ENCODE measurements at regions not wholly inside any gene's neighbourhood (a gene's known extent, or its start where the extent isn't known, plus 50 kb on each side); places are given as distances from the start of the nearest gene placed in this dataset.
A peak's percentile ranks its signal among the peaks of the same experiment; 100 is the strongest.

DNA sequence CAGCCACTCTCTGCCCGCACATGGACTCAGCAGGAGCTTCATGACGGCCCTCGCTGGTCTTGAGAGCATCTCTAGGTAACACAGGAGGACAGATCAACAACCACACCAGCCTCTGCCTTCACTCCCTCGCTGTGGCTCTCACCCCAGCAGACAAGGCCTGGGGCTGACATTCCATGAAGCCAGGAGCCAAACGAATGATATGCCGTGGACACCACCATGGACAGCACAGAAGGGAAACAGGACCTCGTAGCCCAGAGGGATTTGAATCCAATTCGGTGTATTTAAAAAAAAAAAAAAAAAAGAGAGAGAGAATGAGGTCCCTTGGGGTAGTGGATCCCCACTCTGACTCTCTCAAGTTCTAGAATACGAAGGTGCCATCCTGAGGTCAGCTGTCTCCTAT is 385.5 kb downstream of the SHANK2 start:
- DNase-seq (ENCODE audit: low read depth): no peak

- no peak for DNase-seq (ENCODE audit: low read depth)
Observed at GRCh38 chr11:70867281-70868047, 384.9 kb downstream of the SHANK2 start.

DNA sequence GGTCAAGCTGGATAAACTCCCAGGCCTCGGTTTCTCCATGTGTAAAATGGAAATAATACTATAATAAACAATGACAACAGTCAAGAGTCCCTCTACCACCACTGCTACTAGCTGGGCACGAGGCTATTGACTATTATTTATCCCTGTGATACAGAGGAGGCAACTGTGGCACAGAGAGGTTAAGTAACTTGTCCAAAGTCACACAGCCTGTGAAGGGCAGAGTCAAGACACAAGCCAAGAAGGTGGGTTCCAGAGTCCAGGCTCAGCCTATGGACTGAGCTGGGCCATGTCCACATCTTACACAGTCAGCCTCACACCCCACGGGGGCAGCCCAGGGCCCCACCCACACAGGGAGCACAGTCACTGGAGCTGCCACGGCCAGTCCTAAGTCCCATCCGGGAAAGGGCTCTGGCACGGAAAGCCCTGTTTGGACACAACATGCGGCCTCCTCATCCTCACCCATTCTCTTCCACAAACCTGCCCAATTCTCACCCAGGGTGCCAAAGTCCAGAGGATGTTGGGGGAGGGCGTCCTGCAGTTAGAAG is 384.0 kb downstream of the SHANK2 start:
- DNase-seq (ENCODE audit: low read depth): no peak

DNA sequence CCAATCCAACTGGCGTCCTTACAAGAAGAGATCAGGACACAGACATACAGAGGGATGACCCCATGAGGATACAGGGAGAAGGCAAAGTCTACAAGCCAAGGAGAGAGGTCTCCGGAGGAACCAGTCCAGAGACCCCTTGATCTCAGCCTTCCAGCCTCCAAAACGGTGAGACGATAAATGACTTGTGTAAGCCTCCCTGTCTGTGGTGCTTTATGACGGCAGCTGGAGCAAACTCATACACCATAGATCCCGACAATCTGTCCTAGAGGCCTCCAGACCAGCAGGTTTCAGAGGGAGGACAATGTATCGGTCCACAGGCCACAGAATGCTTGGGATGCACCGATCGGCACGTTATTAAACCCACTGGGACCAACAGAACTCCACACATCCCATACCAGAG is 383.3 kb downstream of the SHANK2 start:
- no peak for DNase-seq (ENCODE audit: low read depth)

DNA sequence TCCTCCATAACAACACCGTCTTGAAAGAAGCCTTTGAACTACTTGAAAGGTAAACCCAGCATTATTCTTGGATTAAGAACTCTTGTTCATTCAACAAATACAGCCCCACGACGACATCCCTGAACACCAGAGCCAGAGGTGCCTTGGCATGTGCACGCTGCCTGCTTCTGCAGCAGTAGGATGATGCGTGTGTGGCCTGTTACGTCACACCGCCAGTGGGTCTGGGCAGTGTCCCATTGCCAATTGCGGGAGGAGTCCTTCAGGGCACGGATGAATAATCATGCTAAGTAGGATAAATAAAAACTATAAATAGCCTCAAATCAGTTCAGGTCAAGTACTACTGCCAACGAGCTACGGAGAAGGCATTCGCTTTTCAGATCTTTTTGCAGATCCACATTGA is 380.5 kb downstream of the SHANK2 start:
- no peak for DNase-seq (ENCODE audit: low read depth)

GRCh38 chr11:70872299-70872698 is 380.1 kb downstream of the SHANK2 start:
- no peak for DNase-seq (ENCODE audit: low read depth)

DNA sequence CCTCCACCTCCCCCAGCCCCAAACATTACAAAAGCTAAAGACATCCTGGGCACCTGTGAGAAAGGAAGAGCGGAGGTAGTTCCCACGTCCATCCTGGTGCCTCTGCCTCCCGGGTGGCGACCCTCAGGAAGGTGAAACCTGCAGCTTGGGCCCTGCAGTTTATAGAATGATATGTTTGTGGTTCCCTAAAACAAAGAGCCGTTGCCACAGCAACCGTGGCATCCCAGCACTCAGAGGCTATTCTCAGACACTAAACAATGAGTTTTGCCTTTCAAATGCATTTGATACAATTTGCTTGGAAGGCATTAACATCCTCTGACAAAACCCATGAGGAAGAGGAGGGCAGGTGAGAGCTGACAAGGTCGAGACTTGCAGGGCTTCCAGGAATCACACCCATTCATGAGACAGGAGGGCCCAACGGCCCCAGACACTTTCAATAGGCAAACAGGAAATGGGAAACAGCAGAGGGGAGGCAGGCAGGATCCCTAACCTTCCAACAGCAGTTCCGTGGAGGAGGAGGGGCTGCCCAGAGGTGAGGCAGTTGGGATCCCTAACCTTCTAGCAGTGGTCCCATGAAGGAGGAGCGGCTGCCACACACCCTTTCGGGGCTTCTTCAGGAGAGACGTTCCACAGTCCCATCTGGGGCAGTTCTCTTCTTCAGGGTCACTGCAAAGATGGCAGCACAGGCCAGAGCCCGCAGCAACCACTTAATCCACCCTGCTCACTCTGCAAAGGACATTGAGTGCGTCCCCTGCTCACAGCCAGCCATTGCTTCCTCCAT is 379.2 kb downstream of the SHANK2 start:
- no peak for DNase-seq (ENCODE audit: low read depth)

DNA sequence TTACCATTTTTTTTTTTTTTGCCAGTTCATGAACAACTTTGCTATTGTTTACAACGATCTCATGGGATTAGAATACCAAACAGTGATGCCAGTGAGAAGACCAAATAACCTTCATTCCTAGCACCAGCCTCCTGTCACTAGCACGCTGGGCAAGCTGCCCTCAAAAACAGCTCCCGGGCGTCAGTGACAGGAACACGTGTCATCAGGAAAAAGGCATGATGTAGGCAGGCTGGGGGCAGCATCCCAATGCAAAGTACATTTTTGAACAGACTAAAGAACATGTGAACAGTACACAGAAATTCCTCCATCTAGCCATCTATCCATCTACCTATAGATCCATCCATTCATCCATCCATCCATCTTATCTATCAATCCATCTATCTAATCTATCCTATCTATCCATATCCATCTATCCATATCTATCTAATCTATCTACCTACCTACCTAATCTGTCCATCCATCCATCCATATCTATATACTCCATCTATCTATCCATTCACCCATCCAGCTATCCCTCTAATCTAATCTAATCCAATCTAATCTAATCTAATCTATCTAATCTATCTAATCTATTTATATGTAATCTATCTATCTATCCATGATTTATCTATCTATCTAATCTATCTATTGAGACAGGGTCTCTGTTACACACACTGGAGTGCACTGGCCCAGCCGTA is 378.5 kb downstream of the SHANK2 start:
- DNase-seq (ENCODE audit: low read depth): no peak

- no peak for DNase-seq (ENCODE audit: low read depth)
Observed at GRCh38 chr11:70876685-70877084, 375.7 kb downstream of the SHANK2 start.

GRCh38 chr11:70877151-70877550 is 375.2 kb downstream of the SHANK2 start:
- no peak for DNase-seq (ENCODE audit: low read depth)

- no peak for DNase-seq (ENCODE audit: low read depth)
Observed at GRCh38 chr11:70878366-70878765, 374.0 kb downstream of the SHANK2 start.

DNA sequence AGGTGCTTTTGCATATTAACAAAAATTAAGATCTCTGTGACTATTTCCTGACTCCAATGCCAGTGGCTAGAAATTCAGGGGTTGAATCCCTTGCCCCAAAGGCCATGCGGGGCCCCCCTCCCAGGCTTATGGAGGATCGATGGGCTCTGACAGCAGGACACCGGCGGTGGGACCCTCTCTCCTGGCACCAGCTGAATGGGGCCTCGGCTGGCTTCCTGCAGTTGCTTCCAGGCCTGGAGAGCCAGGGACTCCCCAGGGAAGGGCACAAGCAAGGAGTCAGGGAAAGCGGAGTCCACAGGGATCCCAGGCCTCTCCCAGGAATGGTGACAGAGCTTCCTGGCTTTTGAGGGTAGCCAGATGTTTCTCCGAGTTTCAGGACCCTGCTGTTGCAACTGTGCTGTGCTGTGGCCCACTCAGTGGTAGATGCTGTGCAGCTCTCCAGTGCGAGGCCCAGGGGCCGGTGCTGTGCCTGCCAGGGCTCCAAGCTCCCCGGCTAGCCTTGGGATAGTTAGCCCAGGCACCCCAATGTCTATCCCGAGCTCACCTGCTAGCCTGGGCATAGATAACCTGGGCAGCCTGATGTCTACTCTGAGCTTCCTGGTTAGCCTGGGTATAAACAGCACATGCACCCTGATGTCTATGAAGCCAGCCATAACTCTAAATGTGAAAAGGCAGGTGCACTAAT is 372.6 kb downstream of the SHANK2 start:
- DNase-seq (ENCODE audit: low read depth): no peak

DNA sequence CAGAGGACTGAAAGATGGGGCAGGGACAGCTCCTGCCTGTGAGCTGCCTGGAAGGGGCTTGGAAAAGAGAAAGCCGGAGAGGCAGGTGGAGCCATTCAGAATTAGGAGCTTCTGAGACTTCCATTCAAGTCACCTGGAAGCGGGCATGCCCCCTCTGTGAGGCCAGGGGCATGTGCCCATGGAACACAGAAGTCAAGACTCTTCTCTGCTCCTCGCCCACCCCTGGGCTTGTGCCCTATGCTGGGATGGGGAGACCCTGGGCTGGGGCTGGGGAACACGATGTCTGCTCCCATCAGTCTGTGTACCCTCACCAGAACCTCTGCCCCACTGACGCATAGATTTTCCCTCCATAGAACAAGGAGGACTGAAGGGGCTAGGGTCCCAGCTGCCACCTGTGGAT is 372.0 kb downstream of the SHANK2 start:
- DNase-seq (ENCODE audit: low read depth): no peak

DNA sequence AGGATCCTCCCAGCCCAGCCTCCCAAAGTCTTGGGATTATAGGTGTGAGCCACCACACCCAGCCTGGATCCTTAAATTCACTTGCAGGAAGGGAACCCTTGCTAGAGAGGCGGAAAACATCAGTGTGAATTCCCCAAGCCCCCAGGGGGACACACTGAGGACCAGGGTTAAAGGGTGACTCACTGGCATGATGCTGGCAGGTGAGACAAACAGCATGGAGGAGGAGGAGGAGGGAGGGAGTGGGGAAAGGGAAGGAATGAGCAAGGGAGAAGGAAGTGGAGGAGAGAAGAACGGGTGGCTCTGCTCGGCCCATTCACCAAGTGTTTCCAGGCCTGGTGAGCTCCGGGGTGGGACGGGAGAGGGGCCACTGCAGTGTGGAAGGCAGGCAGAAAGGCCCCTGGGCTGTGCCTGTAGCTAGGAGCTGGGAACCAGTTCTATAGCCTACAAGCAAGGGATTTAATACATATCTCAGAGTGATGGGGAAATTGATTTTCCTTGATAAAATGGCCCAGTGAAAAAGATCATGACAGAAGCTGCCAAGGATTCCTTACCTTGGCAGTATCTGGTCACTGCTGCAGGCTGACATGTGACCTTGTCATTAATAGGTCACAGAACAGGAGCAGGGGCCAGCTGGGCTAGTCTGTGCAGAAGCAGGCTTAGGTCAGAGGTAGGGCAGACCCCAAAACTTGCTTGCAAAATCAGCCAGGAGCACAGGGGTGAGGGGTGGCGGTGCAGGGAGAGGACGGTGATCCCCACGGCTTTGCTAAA is 370.2 kb downstream of the SHANK2 start:
- no peak for DNase-seq (ENCODE audit: low read depth)

DNA sequence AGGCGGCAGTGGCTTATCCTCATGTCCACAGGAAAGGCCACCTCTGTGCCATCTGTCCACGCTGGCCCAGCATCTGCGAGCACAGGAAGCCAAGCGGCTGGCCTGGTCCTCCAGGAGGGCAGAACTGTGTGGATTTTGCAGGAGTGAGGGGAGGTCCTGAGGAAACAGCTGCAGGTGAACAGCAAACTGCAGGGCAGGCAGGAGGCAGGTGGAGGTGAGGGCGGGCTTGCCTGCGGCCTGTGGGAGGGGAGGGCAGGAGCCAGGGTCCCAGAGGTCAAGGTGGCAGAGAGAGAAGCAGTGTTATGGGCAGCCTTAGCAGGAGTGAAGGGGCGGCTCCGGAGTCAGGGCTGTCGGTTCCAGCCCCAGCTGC is 369.7 kb downstream of the SHANK2 start:
- DNase-seq (ENCODE audit: low read depth): no peak

GRCh38 chr11:70883323-70883940 is 368.9 kb downstream of the SHANK2 start:
- no peak for DNase-seq (ENCODE audit: low read depth)

DNA sequence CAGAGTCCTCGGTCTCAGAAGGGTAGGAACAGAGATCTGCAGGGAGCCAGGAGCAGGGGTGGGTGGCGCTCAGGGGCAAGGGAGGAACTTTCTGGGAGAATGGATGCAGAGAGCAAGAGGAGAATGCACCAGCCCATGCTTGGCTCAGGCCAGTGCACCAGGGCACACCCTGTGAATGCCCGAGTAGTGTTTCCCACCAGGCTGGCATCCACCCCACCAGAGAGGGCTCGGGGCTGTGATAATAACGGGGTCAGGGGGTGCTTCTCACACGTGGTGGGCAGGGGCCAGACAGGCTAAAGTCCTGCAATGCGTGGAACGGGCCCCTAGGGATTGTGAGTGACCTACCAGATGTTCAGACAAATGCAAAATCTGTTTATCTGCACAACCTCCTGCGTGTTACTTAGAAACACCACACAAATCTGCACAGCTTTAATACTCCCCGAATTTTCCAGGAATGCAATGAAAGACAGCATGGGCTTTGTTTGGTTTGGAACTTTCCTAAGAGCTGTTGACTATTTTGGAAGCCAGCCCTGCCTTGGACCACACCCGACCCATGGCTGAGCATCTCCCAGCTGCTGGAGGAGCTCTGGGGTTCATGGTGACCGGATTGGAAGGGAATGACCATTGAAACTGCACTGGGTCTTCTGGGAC is 368.3 kb downstream of the SHANK2 start:
- DNase-seq (ENCODE audit: low read depth): no peak

DNA sequence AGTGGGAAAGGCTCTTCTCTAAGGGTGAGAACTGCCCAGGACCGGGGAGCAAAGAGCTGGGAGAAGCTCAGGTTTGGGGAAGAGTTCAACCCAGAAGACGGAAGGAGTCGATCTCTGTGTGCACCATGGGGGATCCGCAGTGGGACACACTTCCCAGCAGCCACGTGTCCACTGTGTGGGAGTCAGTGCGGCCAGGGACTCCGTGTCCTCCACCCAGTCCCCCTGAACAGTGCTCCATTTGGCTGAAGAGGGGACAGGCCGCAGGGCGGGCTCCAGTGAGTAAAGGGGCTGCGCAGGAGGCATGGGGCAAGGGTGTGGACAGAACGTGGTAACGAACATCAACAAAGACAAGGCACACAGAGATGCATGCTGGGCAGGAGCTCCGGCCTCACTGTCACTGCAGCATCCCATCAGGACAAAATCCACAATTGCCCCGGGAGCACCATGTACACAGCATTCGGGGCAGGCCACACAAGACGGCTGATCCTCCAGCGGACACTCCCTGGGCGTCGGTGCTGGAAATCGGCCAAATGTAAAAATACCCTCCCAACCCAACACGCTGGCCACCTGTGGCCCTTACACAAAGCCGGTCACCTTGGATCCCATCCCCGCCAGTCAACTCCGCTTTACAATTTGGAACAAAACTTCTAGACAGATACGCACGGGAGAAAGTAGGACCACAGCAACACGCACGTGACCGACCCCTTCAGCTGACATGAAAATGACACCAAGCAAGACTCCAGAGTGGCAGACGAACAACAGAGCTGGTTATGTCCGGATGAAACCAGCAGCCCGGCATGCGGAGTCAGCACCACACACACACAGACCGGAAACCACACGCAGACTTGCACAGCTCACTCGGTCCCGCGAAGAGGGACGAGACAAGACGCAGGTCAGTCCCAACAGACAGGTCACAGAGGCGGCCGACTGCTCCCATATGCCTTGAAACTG is 366.8 kb downstream of the SHANK2 start:
- DNase-seq (ENCODE audit: low read depth): peak; percentile 30

DNA sequence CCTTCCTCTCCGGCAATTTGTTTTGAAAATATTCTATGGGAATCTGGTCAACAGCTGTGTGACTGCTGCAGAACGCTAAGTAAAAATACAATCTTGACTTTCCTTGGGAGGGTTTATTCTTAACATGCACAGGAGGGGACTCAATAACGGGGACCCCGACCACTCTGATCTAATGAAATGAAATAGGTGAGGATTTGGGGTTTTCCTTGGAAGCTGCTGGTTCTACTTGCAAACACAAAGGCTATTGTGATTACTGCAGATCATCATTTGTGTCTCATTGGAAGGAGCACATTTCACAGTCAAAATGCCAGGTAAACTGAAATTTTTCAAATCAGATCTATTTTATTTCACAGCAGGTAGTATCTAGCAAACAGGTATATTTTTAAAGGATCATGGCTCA is 366.1 kb downstream of the SHANK2 start:
- no peak for DNase-seq (ENCODE audit: low read depth)

Measured in HT1080 (cell line).